ENCODE measurements at regions not wholly inside any gene's neighbourhood (a gene's known extent, or its start where the extent isn't known, plus 50 kb on each side); places are given as distances from the start of the nearest gene placed in this dataset.

DNA sequence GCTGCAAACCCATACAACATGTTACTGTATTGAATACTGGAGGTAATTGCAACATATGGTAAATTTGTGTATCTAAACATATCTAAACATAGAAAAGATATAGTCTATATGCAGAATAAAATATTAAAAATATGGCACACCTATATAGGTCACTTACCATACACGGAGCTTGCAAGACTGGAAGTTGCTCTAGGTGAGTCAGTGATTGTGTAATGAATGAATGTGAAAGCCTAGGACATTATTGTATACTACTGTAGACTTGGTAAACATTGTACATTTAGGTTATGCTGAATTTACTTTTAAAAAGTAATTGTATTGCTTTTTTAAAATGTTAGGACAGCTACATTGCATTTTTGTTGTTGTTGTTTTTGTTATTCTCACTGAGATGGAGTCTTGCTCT lies 968.8 kb downstream of the TLE1 start:
- ATAC-seq (no peak), DNase-seq (ENCODE audit: extremely low read depth in 1 of 4, low spot score in 3 of 4) (no peak), FAIRE-seq (no peak)
- no peak overlapping the region for H2AFZ ChIP-seq (ENCODE audit: low read depth, low read length)
- intact Hi-C loops (cut with micrococcal nuclease) (no loop called here), in situ Hi-C loops (cut with MboI) (no loop called here)
- TF ChIP-seq CEBPG (CRISPR knock-in tag; IDR thresholded peaks at IDR 0.05) (no peak), CEBPG (tag; conservative IDR thresholded peaks at IDR 0.05 in 1 of 2, IDR thresholded peaks at IDR 0.05 in 1 of 2) (no peak), SPI1 (IDR thresholded peaks at IDR 0.05; ENCODE audit: borderline replicate concordance, low read depth, low read length) (no peak), POLR2B (IDR thresholded peaks at IDR 0.05; ENCODE audit: low read depth, partially characterized antibody) (no peak), ZNF584 (CRISPR knock-in tag; IDR thresholded peaks at IDR 0.05; ENCODE audit: low read depth) (no peak), ETS2 (tag; IDR thresholded peaks at IDR 0.05; ENCODE audit: borderline replicate concordance, poor library complexity, severe bottlenecking) (no peak), CREBBP (IDR thresholded peaks at IDR 0.05; ENCODE audit: low read depth, low read length) (no peak)
- TF ChIP-seq, protein P1, sequence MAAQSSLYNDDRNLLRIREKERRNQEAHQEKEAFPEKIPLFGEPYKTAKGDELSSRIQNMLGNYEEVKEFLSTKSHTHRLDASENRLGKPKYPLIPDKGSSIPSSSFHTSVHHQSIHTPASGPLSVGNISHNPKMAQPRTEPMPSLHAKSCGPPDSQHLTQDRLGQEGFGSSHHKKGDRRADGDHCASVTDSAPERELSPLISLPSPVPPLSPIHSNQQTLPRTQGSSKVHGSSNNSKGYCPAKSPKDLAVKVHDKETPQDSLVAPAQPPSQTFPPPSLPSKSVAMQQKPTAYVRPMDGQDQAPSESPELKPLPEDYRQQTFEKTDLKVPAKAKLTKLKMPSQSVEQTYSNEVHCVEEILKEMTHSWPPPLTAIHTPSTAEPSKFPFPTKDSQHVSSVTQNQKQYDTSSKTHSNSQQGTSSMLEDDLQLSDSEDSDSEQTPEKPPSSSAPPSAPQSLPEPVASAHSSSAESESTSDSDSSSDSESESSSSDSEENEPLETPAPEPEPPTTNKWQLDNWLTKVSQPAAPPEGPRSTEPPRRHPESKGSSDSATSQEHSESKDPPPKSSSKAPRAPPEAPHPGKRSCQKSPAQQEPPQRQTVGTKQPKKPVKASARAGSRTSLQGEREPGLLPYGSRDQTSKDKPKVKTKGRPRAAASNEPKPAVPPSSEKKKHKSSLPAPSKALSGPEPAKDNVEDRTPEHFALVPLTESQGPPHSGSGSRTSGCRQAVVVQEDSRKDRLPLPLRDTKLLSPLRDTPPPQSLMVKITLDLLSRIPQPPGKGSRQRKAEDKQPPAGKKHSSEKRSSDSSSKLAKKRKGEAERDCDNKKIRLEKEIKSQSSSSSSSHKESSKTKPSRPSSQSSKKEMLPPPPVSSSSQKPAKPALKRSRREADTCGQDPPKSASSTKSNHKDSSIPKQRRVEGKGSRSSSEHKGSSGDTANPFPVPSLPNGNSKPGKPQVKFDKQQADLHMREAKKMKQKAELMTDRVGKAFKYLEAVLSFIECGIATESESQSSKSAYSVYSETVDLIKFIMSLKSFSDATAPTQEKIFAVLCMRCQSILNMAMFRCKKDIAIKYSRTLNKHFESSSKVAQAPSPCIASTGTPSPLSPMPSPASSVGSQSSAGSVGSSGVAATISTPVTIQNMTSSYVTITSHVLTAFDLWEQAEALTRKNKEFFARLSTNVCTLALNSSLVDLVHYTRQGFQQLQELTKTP (IDR thresholded peaks at IDR 0.05; ENCODE audit: low read depth in 1 of 2, partially characterized antibody in 2 of 2), result no peak
- TF ChIP-seq, protein P2, sequence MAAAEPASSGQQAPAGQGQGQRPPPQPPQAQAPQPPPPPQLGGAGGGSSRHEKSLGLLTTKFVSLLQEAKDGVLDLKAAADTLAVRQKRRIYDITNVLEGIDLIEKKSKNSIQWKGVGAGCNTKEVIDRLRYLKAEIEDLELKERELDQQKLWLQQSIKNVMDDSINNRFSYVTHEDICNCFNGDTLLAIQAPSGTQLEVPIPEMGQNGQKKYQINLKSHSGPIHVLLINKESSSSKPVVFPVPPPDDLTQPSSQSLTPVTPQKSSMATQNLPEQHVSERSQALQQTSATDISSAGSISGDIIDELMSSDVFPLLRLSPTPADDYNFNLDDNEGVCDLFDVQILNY (CRISPR knock-in tag; IDR thresholded peaks at IDR 0.05), result no peak
- no peaks in the 10 kb centered on the region for H3K4me1 ChIP-seq (replicated peaks in 1 of 2; ENCODE audit: control insufficient read depth in 2 of 2, insufficient read depth in 2 of 2, low read length in 2 of 2)
- H3K9me3 ChIP-seq (replicated peaks; ENCODE audit: control insufficient read depth, insufficient read depth, low read depth, low read length), result no peaks in the 10 kb centered on the region
- no peak overlapping the region for H3K4me3 ChIP-seq
- H3K27me3 ChIP-seq (ENCODE audit: control insufficient read depth in 2 of 2, insufficient read depth in 2 of 2, low read length in 2 of 2), result no peaks in the 10 kb centered on the region
- no peak overlapping the region for H3K27ac ChIP-seq (ENCODE audit: extremely low read depth, low read depth, low read length)
- H3K9ac ChIP-seq (ENCODE audit: insufficient read depth in 1 of 2, low read depth in 2 of 2, low read length in 2 of 2), result no peak overlapping the region
- no peaks in the 10 kb centered on the region for H4K20me1 ChIP-seq (replicated peaks; ENCODE audit: control insufficient read depth, insufficient read depth, low read length)
- H3K36me3 ChIP-seq (ENCODE audit: control insufficient read depth, insufficient read depth, low read length), result no peaks in the 10 kb centered on the region
- POLR2A ChIA-PET, result no interaction called here
- 0% methylated on average over 1 of the region's 1 CpG for WGBS (ENCODE audit: insufficient coverage, low coverage, missing lambda C conversion rate)
- no peaks in the 10 kb centered on the region for H3K79me2 ChIP-seq (ENCODE audit: control insufficient read depth, insufficient read depth, low read length)
- no TSS peak for BruUV-seq (replicated peaks)
- no peak overlapping the region for H3K4me2 ChIP-seq (ENCODE audit: insufficient read depth, low read length)
- CTCF ChIA-PET (ENCODE audit: low intra/inter-chr PET ratio), result no interaction called here
- H3K9me1 ChIP-seq (ENCODE audit: control insufficient read depth, insufficient read depth, low read length), result no peaks in the 10 kb centered on the region
